IMR-90 (cell line): ENCODE measurements at regions not wholly inside any gene's neighbourhood (a gene's known extent, or its start where the extent isn't known, plus 50 kb on each side); places are given as distances from the start of the nearest gene placed in this dataset.

Experiments
- CEBPB ChIP-seq: IDR thresholded peaks from 2 replicates; pipeline ENCODE4 v1.6.1; 2012; ENCODE audit warnings: low read depth, low read length, improper control_type of control experiment
- CTCF ChIP-seq: conservative IDR thresholded peaks from 2 replicates; pipeline ENCODE4 v1.5.1; 2012; ENCODE audit warnings: mild to moderate bottlenecking, low read depth, low read length, improper control_type of control experiment
- MAFK ChIP-seq: IDR thresholded peaks from 2 replicates; pipeline ENCODE4 v1.6.1; 2012; ENCODE audit warnings: low read depth, low read length, improper control_type of control experiment
- MAZ ChIP-seq: IDR thresholded peaks from 2 replicates; pipeline ENCODE4 v1.6.1; 2012; ENCODE audit warnings: low read depth, mild to moderate bottlenecking, low read length, improper control_type of control experiment, moderate library complexity, borderline replicate concordance
- POLR2A ChIP-seq: IDR thresholded peaks from 2 replicates; pipeline ENCODE4 v1.6.1; 2012; ENCODE audit warnings: mild to moderate bottlenecking, low read depth, low read length
- RCOR1 ChIP-seq: IDR thresholded peaks from 2 replicates; pipeline ENCODE4 v1.6.1; 2012; ENCODE audit warnings: mild to moderate bottlenecking, low read length, improper control_type of control experiment; ENCODE audit not compliant: insufficient replicate concordance
- RFX5 ChIP-seq: IDR thresholded peaks from 2 replicates; pipeline ENCODE4 v1.8.0; 2012; ENCODE audit warnings: low read depth, mild to moderate bottlenecking, low read length, moderate library complexity
- USF2 ChIP-seq: fragments of 150-350 bp; IDR thresholded peaks from 2 replicates; pipeline ENCODE4 v1.6.1; 2017; ENCODE audit warnings: mild to moderate bottlenecking, antibody characterized with exemption, low read length, low read depth

GRCh38 chr15:31503256-31503655, 176.6 kb downstream of the KLF13 start:
- TF ChIP-seq POLR2A: no peak
- no peak for TF ChIP-seq CTCF
- TF ChIP-seq USF2: no peak
- no peak for TF ChIP-seq MAFK
- no peak for TF ChIP-seq MAZ
- TF ChIP-seq CEBPB: no peak
- no peak for TF ChIP-seq RFX5
- no peak for TF ChIP-seq RCOR1
